ENCODE measurements at regions not wholly inside any gene's neighbourhood (a gene's known extent, or its start where the extent isn't known, plus 50 kb on each side); places are given as distances from the start of the nearest gene placed in this dataset.

DNA sequence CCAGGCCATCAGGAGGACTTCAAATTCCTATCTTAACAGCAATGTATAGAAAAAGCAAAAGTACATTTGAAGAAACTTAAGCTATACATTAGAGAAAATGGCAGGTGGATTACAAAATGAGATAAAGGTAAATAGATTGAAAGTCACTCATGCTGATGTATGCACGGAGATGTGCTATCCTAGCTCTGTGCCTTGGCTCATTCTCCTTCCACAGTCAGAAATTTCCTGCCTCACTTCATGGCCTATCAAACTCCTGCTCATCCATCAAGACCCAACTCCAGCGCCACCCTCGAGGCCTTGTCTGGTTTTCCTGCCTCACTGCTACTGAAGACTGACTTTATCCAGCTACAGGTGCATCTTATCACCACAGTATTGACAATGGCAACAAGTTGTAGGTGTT, 72.9 kb downstream of the NSMCE3 start:
- no peak for TF ChIP-seq CTCF (IDR thresholded peaks at IDR 0.05; ENCODE audit: low read length, missing control alignments)
- no peak for DNase-seq (ENCODE audit: low read depth)
- no peak overlapping the region for H3K4me3 ChIP-seq (replicated peaks; ENCODE audit: low read depth, low read length)

DNA sequence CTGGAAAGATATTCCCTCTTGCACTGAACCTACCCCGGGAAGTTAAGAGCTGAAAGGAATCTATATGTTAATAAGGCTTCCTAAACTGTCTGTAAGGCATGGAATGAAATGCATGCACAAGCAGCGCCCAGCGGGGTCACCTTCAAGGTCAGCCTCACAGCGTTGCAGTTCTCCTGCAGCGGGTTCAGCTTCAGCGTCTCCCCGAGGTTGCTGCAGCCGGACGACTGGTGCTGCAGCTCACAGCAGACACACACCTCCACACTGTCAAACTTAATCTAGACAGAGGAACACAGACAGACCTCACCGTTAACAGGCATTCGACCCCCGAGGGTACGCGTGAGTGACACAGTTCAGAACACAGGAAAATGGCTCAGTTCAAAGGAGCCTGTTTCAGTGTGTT, 73.3 kb downstream of the NSMCE3 start:
- TF ChIP-seq CTCF (IDR thresholded peaks at IDR 0.05; ENCODE audit: low read length, missing control alignments), result no peak
- no peak for DNase-seq (ENCODE audit: low read depth)
- H3K4me3 ChIP-seq (replicated peaks; ENCODE audit: low read depth, low read length), result no peak overlapping the region

DNA sequence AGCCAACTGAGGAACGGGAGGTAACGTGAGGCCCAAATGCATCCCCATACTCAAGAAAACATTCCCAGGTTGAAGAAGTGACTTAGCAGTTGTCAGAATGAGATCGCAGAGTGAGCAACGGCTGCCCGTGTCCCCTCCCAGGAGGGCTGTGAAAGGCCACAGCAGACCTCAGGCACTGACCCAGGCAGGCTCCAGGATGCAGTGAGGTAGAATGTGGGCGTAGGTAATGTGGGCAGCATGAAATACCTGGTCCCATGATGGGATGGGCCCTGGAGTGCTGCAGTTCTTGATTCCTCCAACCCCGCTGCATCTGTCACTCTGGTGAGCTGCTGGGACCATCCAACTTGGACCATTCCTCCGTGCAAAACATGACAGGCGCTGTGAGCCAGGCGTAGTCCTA, 74.8 kb downstream of the NSMCE3 start:
- TF ChIP-seq CTCF (IDR thresholded peaks at IDR 0.05; ENCODE audit: low read length, missing control alignments), result no peak
- no peak overlapping the region for H3K4me3 ChIP-seq (replicated peaks; ENCODE audit: low read depth, low read length)
- no peak for DNase-seq (ENCODE audit: low read depth)

DNA sequence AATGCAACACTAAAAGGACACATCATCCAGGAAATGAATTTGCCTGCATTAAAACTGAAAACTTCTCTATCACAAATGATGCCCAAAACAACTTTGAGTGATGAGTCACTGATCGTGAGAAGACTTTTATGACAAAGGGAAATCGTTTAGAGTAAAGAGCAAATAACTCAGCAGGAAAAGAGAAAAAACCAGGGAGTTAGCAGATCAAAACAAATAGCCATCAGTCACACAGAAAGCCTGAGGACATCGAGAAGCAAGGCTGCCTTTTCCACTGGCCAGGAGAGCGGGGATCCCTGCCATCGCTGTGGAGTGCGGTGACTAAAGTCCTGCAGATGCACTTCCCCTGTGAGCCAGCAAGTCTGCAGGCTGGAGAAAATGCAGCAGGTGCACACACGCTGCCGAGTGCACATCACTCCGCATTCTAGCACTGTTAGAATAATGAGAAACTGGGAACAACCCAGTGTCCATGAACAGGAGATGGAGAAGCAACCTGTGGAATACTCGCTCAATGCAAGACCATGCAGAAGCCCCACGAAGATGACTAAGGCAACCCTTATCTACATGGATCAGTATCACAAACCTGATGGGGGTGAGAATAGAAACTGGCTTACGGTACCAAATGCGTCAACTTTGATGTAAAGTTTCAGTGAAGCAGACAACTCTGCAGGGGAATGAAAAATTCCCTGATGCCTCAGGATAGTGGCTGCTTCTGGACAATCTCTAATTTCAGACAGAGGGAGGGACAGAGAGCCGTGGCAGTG, 86.4 kb downstream of the NSMCE3 start:
- H3K4me3 ChIP-seq (replicated peaks; ENCODE audit: low read depth, low read length), result no peak overlapping the region
- no peak for TF ChIP-seq CTCF (IDR thresholded peaks at IDR 0.05; ENCODE audit: low read length, missing control alignments)
- no peak for DNase-seq (ENCODE audit: low read depth)

GRCh38 chr15:29182590-29182989, 87.0 kb downstream of the NSMCE3 start:
- no peak overlapping the region for H3K4me3 ChIP-seq (replicated peaks; ENCODE audit: low read depth, low read length)
- no peak for TF ChIP-seq CTCF (IDR thresholded peaks at IDR 0.05; ENCODE audit: low read length, missing control alignments)
- no peak for DNase-seq (ENCODE audit: low read depth)

DNA sequence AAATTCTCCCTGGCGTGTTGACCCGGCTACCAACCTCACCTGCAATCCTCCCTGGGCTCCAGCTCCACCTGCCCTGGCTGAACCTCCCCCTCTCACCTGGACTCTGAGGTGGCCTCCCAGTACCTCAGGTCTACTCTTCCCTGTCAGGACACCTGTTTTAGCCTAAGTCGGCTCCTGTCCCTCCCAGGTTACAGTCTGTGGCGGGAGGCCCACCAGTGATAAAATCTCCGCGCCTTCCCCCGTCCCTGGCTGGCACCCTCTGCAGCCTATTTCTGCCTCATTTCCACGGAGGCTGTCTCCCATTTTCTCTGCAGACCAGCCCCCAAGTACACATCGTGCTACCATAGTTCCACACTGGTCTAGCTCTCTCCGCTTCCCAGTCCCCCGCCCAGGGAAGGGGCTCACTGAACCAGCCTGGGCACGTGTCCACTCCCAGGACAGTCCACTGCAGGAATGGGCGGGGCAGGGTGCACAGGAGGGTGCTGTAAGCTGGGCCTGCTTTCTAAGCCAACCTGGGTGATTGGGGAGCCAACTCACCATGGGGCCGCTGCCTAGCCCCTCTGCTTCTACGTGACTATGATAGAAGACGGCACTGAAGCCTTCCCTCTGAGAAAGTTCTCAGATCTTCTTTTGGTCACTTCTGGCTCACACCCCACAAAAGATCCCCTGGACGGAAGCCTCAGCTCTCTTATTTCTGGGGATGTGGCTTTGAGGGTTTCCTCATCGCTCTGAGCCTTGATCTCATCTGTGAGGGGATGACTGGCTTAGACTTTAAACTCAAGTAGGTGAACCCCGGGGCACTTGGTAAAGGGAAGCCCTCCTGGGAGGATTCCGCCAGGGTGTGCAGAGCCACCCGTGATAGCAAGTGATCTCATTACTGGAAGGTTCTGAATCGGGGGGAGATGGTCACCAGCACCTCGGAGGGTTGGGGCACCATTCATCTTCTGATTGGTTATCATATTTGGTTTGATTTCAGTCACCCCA, 96.6 kb downstream of the NSMCE3 start:
- no peak overlapping the region for H3K4me3 ChIP-seq (replicated peaks; ENCODE audit: low read depth, low read length)
- no peak for TF ChIP-seq CTCF (IDR thresholded peaks at IDR 0.05; ENCODE audit: low read length, missing control alignments)
- no peak for DNase-seq (ENCODE audit: low read depth)

Measured in fibroblast of pulmonary artery (primary cell).